Gastroesophageal sphincter (tissue), 3 donors: ENCODE measurements at regions not wholly inside any gene's neighbourhood (a gene's known extent, or its start where the extent isn't known, plus 50 kb on each side); places are given as distances from the start of the nearest gene placed in this dataset.

Experiments
- POLR2A ChIP-seq, 2 donors: fragments of 450-650 bp; IDR thresholded peaks; one replicate each; pipeline ENCODE4 v1.6.1; 2017; ENCODE audit warnings: antibody characterized with exemption in 2 of 2, mild to moderate bottlenecking in 2 of 2, moderate library complexity in 1 of 2
- POLR2AphosphoS5 ChIP-seq: sonication (generic); formaldehyde crosslinking; IDR thresholded peaks from one replicate; pipeline ENCODE4 v1.6.1; 2017; ENCODE audit warnings: antibody characterized with exemption
- TF ChIP-seq, protein P1 (sequence below), 4 experiments: fragments of 200-600 bp in 2 of 4; fragments of 450-650 bp in 2 of 4; sonication (generic) in 1 of 4; IDR thresholded peaks; one replicate each; pipeline ENCODE4 v1.5.1; 2017 to 2019; ENCODE audit warnings: antibody characterized with exemption in 4 of 4, mild to moderate bottlenecking in 2 of 4, moderate library complexity in 2 of 4

DNA sequence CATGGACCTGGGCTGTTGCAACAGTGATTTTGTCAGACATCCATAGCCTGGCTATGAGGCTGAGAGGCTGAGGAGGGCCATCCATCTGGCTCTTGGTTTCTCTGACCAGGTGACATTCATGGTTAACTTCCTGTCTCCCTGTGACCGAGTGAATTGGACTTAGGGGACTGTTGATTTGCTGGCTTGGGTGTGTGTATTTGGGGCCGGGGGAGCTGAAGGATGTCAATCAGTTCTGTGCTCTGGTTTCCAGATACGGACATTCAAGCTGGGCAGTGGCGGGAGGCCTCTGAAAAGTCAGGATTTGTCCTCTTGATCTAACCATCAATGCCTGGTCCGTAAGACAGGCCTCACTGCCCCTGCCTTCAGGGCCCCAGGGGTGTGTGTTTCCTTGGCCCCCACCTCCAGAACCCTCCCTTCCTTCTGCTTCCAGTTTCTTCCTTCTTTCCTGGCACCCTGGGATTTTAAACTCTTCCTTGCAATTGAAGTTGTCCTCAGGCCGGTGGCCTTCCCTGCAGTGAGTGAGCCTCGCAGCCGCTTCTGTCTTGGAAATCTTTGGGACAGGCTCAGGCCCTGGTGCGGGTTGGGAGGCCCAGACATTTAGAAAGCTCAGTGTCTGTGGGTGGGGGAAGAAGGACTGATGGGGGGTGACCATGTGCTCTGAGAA is 54.7 kb upstream of the HAAO start:
- TF ChIP-seq POLR2A (IDR thresholded peaks at IDR 0.05) (no peak), POLR2AphosphoS5 (no peak)
- TF ChIP-seq, protein P1, sequence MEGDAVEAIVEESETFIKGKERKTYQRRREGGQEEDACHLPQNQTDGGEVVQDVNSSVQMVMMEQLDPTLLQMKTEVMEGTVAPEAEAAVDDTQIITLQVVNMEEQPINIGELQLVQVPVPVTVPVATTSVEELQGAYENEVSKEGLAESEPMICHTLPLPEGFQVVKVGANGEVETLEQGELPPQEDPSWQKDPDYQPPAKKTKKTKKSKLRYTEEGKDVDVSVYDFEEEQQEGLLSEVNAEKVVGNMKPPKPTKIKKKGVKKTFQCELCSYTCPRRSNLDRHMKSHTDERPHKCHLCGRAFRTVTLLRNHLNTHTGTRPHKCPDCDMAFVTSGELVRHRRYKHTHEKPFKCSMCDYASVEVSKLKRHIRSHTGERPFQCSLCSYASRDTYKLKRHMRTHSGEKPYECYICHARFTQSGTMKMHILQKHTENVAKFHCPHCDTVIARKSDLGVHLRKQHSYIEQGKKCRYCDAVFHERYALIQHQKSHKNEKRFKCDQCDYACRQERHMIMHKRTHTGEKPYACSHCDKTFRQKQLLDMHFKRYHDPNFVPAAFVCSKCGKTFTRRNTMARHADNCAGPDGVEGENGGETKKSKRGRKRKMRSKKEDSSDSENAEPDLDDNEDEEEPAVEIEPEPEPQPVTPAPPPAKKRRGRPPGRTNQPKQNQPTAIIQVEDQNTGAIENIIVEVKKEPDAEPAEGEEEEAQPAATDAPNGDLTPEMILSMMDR (IDR thresholded peaks at IDR 0.05), result no peak
